ENCODE measurements at regions not wholly inside any gene's neighbourhood (a gene's known extent, or its start where the extent isn't known, plus 50 kb on each side); places are given as distances from the start of the nearest gene placed in this dataset.

- POLR2A ChIA-PET, result no interaction called here
- no peaks in the 10 kb centered on the region for H3K9me3 ChIP-seq (replicated peaks; ENCODE audit: control insufficient read depth, insufficient read depth, low read length)
- no peaks in the 10 kb centered on the region for H3K27me3 ChIP-seq (ENCODE audit: control insufficient read depth in 2 of 2, insufficient read depth in 2 of 2, low read length in 2 of 2)
- no peaks in the 10 kb centered on the region for H3K36me3 ChIP-seq (ENCODE audit: control insufficient read depth in 2 of 2, extremely low read depth in 1 of 2, insufficient read depth in 2 of 2, low read length in 2 of 2)
- no TSS peak for BruUV-seq (replicated peaks)
- H3K4me1 ChIP-seq (ENCODE audit: control insufficient read depth, extremely low read depth, insufficient read depth, low read length), result no peaks in the 10 kb centered on the region
- intact Hi-C loops (cut with micrococcal nuclease), result no loop called here
- H2AFZ ChIP-seq (ENCODE audit: low read depth, low read length), result no peak overlapping the region
- TF ChIP-seq POLR2AphosphoS5 (IDR thresholded peaks at IDR 0.05; ENCODE audit: insufficient read depth, low read depth, low read length) (no peak), EZH2 (IDR thresholded peaks at IDR 0.05; ENCODE audit: borderline replicate concordance, low read depth, low read length, severe bottlenecking) (no peak), POLR2A (IDR thresholded peaks at IDR 0.05; ENCODE audit: low read depth, low read length) (no peak), CTCF (IDR thresholded peaks at IDR 0.05; ENCODE audit: extremely low read depth in 1 of 2, insufficient read depth in 1 of 2, low read depth in 1 of 2, low read length in 2 of 2) (no peak), JUN (IDR thresholded peaks at IDR 0.05; ENCODE audit: borderline replicate concordance, insufficient read depth, insufficient read length, low read depth) (no peak), FOS (IDR thresholded peaks at IDR 0.05; ENCODE audit: borderline replicate concordance, insufficient read depth, low read length) (no peak), MYC (IDR thresholded peaks at IDR 0.05; ENCODE audit: low read depth, low read length) (no peak), GATA2 (IDR thresholded peaks at IDR 0.05; ENCODE audit: insufficient read depth, insufficient read length, low read depth, low read length) (no peak)
- TF ChIP-seq, protein P1, sequence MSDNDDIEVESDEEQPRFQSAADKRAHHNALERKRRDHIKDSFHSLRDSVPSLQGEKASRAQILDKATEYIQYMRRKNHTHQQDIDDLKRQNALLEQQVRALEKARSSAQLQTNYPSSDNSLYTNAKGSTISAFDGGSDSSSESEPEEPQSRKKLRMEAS (IDR thresholded peaks at IDR 0.05; ENCODE audit: insufficient read depth, insufficient read length), result no peak
- DNase-seq (ENCODE audit: low read depth, low spot score) (no peak), FAIRE-seq (no peak)
- no peaks in the 10 kb centered on the region for H3K79me2 ChIP-seq (ENCODE audit: control insufficient read depth, insufficient read depth, low read length)
- H3K4me2 ChIP-seq (ENCODE audit: insufficient read depth, low read length), result no peak overlapping the region
- no peak overlapping the region for H3K4me3 ChIP-seq (replicated peaks in 1 of 3; ENCODE audit: insufficient read depth in 1 of 3, low read depth in 1 of 3, low read length in 3 of 3)
- H4K20me1 ChIP-seq (replicated peaks; ENCODE audit: control insufficient read depth, extremely low read depth, insufficient read depth, low read length), result no peaks in the 10 kb centered on the region
- H3K9me1 ChIP-seq (replicated peaks; ENCODE audit: control insufficient read depth, extremely low read depth, insufficient read depth, low read length), result no peaks in the 10 kb centered on the region
- no peak overlapping the region for H3K9ac ChIP-seq (replicated peaks; ENCODE audit: extremely low read depth, insufficient read depth, low read length)
- H3K27ac ChIP-seq (ENCODE audit: insufficient read depth, low read depth, low read length), result no peak overlapping the region
- dilution Hi-C loops (cut with MboI; ENCODE audit: extremely low pct_ligation_motif_present, low sequenced_read_pairs), result no loop called here
- CTCF ChIA-PET, result no interaction called here
Observed at GRCh38 chr7:155927905-155928304, 115.6 kb upstream of the SHH start.
